ENCODE measurements at regions not wholly inside any gene's neighbourhood (a gene's known extent, or its start where the extent isn't known, plus 50 kb on each side); places are given as distances from the start of the nearest gene placed in this dataset.
"Not testable (repeated sequence)": the region's sequence is repeated elsewhere in the genome, so short reads cannot be mapped to it uniquely, and the experiment has no call there.

GRCh38 chr9:20242510-20243189, 379.6 kb downstream of the MLLT3 start:
- H3K4me3 ChIP-seq (ENCODE audit: low read length) = no peak overlapping the region
- DNase-seq = no peak
- H3K4me1 ChIP-seq (ENCODE audit: control insufficient read depth, insufficient read depth, low read length) = peaks cover 7% of the 10 kb centered on the region
- WGBS (ENCODE audit: insufficient coverage) = no CpG with 5 or more reads among the region's 10 CpGs
- no peaks in the 10 kb centered on the region for H3K27me3 ChIP-seq (ENCODE audit: control insufficient read depth, insufficient read depth, low read length)
- no peaks in the 10 kb centered on the region for H3K9me3 ChIP-seq (replicated peaks; ENCODE audit: control insufficient read depth, low read depth, low read length)
- H3K27ac ChIP-seq (ENCODE audit: low read length) = no peak overlapping the region
- no peaks in the 10 kb centered on the region for H3K36me3 ChIP-seq (ENCODE audit: control insufficient read depth, insufficient read depth, low read length)

GRCh38 chr9:20240498-20240897, 381.8 kb downstream of the MLLT3 start:
- no peak overlapping the region for H3K4me3 ChIP-seq (ENCODE audit: low read length)
- peaks cover 7% of the 10 kb centered on the region for H3K4me1 ChIP-seq (ENCODE audit: control insufficient read depth, insufficient read depth, low read length)
- H3K27me3 ChIP-seq (ENCODE audit: control insufficient read depth, insufficient read depth, low read length) = no peaks in the 10 kb centered on the region
- no CpG with 5 or more reads among the region's 2 CpGs for WGBS (ENCODE audit: insufficient coverage)
- no peak overlapping the region for H3K27ac ChIP-seq (ENCODE audit: low read length)
- peaks cover 3% of the 10 kb centered on the region for H3K9me3 ChIP-seq (replicated peaks; ENCODE audit: control insufficient read depth, low read depth, low read length)
- no peak for DNase-seq
- no peaks in the 10 kb centered on the region for H3K36me3 ChIP-seq (ENCODE audit: control insufficient read depth, insufficient read depth, low read length)

GRCh38 chr9:20238921-20239320, 383.4 kb downstream of the MLLT3 start:
- Histone ChIP-seq H3K27ac (ENCODE audit: low read length) (no peak overlapping the region), H3K4me3 (ENCODE audit: low read length) (no peak overlapping the region), H3K36me3 (ENCODE audit: control insufficient read depth, insufficient read depth, low read length) (no peaks in the 10 kb centered on the region), H3K4me1 (ENCODE audit: control insufficient read depth, insufficient read depth, low read length) (peaks cover 6% of the 10 kb centered on the region), H3K9me3 (replicated peaks; ENCODE audit: control insufficient read depth, low read depth, low read length) (peaks cover 7% of the 10 kb centered on the region), H3K27me3 (ENCODE audit: control insufficient read depth, insufficient read depth, low read length) (no peaks in the 10 kb centered on the region)
- no peak for DNase-seq
- WGBS (ENCODE audit: insufficient coverage) = no CpG with 5 or more reads among the region's 1 CpG

GRCh38 chr9:20237686-20238085, 384.6 kb downstream of the MLLT3 start:
- Histone ChIP-seq H3K4me3 (ENCODE audit: low read length) (no peak overlapping the region), H3K27ac (ENCODE audit: low read length) (no peak overlapping the region), H3K27me3 (ENCODE audit: control insufficient read depth, insufficient read depth, low read length) (no peaks in the 10 kb centered on the region), H3K9me3 (replicated peaks; ENCODE audit: control insufficient read depth, low read depth, low read length) (peaks cover 7% of the 10 kb centered on the region), H3K4me1 (ENCODE audit: control insufficient read depth, insufficient read depth, low read length) (peaks cover 3% of the 10 kb centered on the region), H3K36me3 (ENCODE audit: control insufficient read depth, insufficient read depth, low read length) (no peaks in the 10 kb centered on the region)
- no peak for DNase-seq
- WGBS (ENCODE audit: insufficient coverage) = 60% methylated on average over 1 of the region's 1 CpG

- Histone ChIP-seq H3K4me3 (ENCODE audit: low read length) (no peak overlapping the region), H3K27ac (ENCODE audit: low read length) (no peak overlapping the region), H3K9me3 (replicated peaks; ENCODE audit: control insufficient read depth, low read depth, low read length) (peaks cover 7% of the 10 kb centered on the region), H3K4me1 (ENCODE audit: control insufficient read depth, insufficient read depth, low read length) (no peaks in the 10 kb centered on the region), H3K27me3 (ENCODE audit: control insufficient read depth, insufficient read depth, low read length) (no peaks in the 10 kb centered on the region), H3K36me3 (ENCODE audit: control insufficient read depth, insufficient read depth, low read length) (no peaks in the 10 kb centered on the region)
- no peak for DNase-seq
- 83% methylated on average over 4 of the region's 4 CpGs for WGBS (ENCODE audit: insufficient coverage)
Measured at GRCh38 chr9:20236676-20237075, 385.6 kb downstream of the MLLT3 start.

- not testable (repeated sequence) for H3K27me3 ChIP-seq (ENCODE audit: control insufficient read depth, insufficient read depth, low read length); H3K4me1 ChIP-seq (ENCODE audit: control insufficient read depth, insufficient read depth, low read length); H3K9me3 ChIP-seq (replicated peaks; ENCODE audit: control insufficient read depth, low read depth, low read length); H3K4me3 ChIP-seq (ENCODE audit: low read length); H3K27ac ChIP-seq (ENCODE audit: low read length); H3K36me3 ChIP-seq (ENCODE audit: control insufficient read depth, insufficient read depth, low read length); DNase-seq
- 93% methylated on average over 5 of the region's 11 CpGs for WGBS (ENCODE audit: insufficient coverage)
Measured at GRCh38 chr9:20235206-20235605, 387.1 kb downstream of the MLLT3 start.

GRCh38 chr9:20228096-20228495, 394.2 kb downstream of the MLLT3 start:
- Histone ChIP-seq H3K27me3 (ENCODE audit: control insufficient read depth, insufficient read depth, low read length) (no peaks in the 10 kb centered on the region), H3K27ac (ENCODE audit: low read length) (no peak overlapping the region), H3K9me3 (replicated peaks; ENCODE audit: control insufficient read depth, low read depth, low read length) (no peaks in the 10 kb centered on the region), H3K36me3 (ENCODE audit: control insufficient read depth, insufficient read depth, low read length) (no peaks in the 10 kb centered on the region), H3K4me1 (ENCODE audit: control insufficient read depth, insufficient read depth, low read length) (no peaks in the 10 kb centered on the region), H3K4me3 (ENCODE audit: low read length) (no peak overlapping the region)
- DNase-seq = no peak
- 100% methylated on average over 1 of the region's 2 CpGs for WGBS (ENCODE audit: insufficient coverage)

- Histone ChIP-seq H3K27ac (ENCODE audit: low read length) (no peak overlapping the region), H3K27me3 (ENCODE audit: control insufficient read depth, insufficient read depth, low read length) (no peaks in the 10 kb centered on the region), H3K4me3 (ENCODE audit: low read length) (no peak overlapping the region), H3K4me1 (ENCODE audit: control insufficient read depth, insufficient read depth, low read length) (no peaks in the 10 kb centered on the region), H3K36me3 (ENCODE audit: control insufficient read depth, insufficient read depth, low read length) (no peaks in the 10 kb centered on the region), H3K9me3 (replicated peaks; ENCODE audit: control insufficient read depth, low read depth, low read length) (no peaks in the 10 kb centered on the region)
- WGBS (ENCODE audit: insufficient coverage) = no CpG with 5 or more reads among the region's 2 CpGs
- no peak for DNase-seq
Measured at GRCh38 chr9:20227166-20227874, 395.0 kb downstream of the MLLT3 start.

GRCh38 chr9:20226345-20226744, 396.0 kb downstream of the MLLT3 start:
- no peaks in the 10 kb centered on the region for H3K9me3 ChIP-seq (replicated peaks; ENCODE audit: control insufficient read depth, low read depth, low read length)
- 86% methylated on average over 2 of the region's 5 CpGs for WGBS (ENCODE audit: insufficient coverage)
- no peak for DNase-seq

GRCh38 chr9:20225826-20226225, 396.5 kb downstream of the MLLT3 start:
- H3K27me3 ChIP-seq (ENCODE audit: control insufficient read depth, insufficient read depth, low read length) = no peaks in the 10 kb centered on the region
- H3K9me3 ChIP-seq (replicated peaks; ENCODE audit: control insufficient read depth, low read depth, low read length) = no peaks in the 10 kb centered on the region
- WGBS (ENCODE audit: insufficient coverage) = no CpG with 5 or more reads among the region's 1 CpG
- no peaks in the 10 kb centered on the region for H3K4me1 ChIP-seq (ENCODE audit: control insufficient read depth, insufficient read depth, low read length)
- H3K4me3 ChIP-seq (ENCODE audit: low read length) = no peak overlapping the region
- no peak overlapping the region for H3K27ac ChIP-seq (ENCODE audit: low read length)
- no peaks in the 10 kb centered on the region for H3K36me3 ChIP-seq (ENCODE audit: control insufficient read depth, insufficient read depth, low read length)
- no peak for DNase-seq

More at GRCh38 chr9:20226345-20226744, 396.0 kb downstream of the MLLT3 start:
- H3K36me3 ChIP-seq (ENCODE audit: control insufficient read depth, insufficient read depth, low read length) = no peaks in the 10 kb centered on the region
- no peak overlapping the region for H3K4me3 ChIP-seq (ENCODE audit: low read length)
- no peak overlapping the region for H3K27ac ChIP-seq (ENCODE audit: low read length)
- H3K4me1 ChIP-seq (ENCODE audit: control insufficient read depth, insufficient read depth, low read length) = no peaks in the 10 kb centered on the region
- no peaks in the 10 kb centered on the region for H3K27me3 ChIP-seq (ENCODE audit: control insufficient read depth, insufficient read depth, low read length)
